ENCODE measurements at regions not wholly inside any gene's neighbourhood (a gene's known extent, or its start where the extent isn't known, plus 50 kb on each side); places are given as distances from the start of the nearest gene placed in this dataset.
A peak's percentile ranks its signal among the peaks of the same experiment; 100 is the strongest.

DNA sequence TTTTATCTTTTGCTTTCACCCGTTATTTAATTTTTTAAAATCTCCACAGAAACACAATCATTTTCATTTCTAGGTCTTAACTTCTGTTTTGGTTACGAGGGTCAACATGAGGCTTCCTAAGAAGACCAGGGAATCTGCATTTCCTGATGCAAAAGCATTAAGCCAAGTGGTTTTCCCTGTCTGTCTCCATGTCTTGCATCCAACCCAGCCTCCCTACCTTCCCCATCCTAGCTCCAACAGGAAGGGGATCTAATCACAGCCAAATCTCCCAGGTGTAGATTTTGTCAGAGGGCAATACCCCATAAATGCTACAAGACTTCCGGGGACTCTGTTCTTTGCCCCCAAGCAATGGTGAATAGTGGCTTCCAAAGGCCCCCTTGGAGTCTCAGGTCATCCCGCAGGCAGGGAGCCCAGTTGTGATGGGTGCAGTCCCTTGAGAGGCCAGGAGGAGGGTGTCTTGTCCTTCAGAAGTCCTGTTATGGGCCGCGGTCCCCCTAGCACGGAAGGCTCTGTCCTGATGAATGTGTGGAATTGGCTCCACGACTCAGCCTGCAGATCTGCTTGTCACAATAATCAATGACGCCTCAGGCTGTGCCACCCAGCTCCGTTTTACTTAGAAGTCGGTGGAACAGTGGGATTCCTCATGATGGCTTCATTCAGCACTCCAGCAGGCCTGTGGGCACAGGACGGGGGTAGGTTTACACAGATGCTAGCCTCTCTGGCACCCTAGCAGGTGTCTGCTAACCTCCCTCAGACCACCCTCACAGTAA, 141.1 kb downstream of the RGS9 start:
- TF ChIP-seq, protein P1, sequence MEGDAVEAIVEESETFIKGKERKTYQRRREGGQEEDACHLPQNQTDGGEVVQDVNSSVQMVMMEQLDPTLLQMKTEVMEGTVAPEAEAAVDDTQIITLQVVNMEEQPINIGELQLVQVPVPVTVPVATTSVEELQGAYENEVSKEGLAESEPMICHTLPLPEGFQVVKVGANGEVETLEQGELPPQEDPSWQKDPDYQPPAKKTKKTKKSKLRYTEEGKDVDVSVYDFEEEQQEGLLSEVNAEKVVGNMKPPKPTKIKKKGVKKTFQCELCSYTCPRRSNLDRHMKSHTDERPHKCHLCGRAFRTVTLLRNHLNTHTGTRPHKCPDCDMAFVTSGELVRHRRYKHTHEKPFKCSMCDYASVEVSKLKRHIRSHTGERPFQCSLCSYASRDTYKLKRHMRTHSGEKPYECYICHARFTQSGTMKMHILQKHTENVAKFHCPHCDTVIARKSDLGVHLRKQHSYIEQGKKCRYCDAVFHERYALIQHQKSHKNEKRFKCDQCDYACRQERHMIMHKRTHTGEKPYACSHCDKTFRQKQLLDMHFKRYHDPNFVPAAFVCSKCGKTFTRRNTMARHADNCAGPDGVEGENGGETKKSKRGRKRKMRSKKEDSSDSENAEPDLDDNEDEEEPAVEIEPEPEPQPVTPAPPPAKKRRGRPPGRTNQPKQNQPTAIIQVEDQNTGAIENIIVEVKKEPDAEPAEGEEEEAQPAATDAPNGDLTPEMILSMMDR (IDR thresholded peaks at IDR 0.05; ENCODE audit: control extremely low read depth, extremely low read depth), result peak; percentile 46
- ATAC-seq (ENCODE audit: insufficient read depth, low FRiP score), result peak; percentile 19
- Histone ChIP-seq H3K36me3 (ENCODE audit: control insufficient read depth in 4 of 4, insufficient read depth in 4 of 4, low read length in 4 of 4) (no peaks in the 10 kb centered on the region), H3K4me1 (ENCODE audit: control insufficient read depth in 5 of 5, insufficient read depth in 5 of 5, low read length in 5 of 5) (peaks cover 0 to 6% (median 0%) of the 10 kb centered on the region in 5 donors), H3K27ac (ENCODE audit: low read depth in 1 of 2, low read length in 1 of 2) (no peak overlapping the region), H3K4me3 (no peak overlapping the region), H3K9ac (ENCODE audit: insufficient read depth in 1 of 2, low read length in 2 of 2) (no peak overlapping the region), H3K27me3 (ENCODE audit: control insufficient read depth in 3 of 3, insufficient read depth in 3 of 3, low read length in 2 of 3) (no peaks in the 10 kb centered on the region), H3K9me3 (ENCODE audit: control insufficient read depth in 4 of 4, insufficient read depth in 3 of 4, low read length in 3 of 4) (no peaks in the 10 kb centered on the region)
- 33 to 34% methylated on average over 12 of the region's 12 CpGs for WGBS, 2 donors
- peak; percentile 77 to 81 (median 78) for DNase-seq

DNA sequence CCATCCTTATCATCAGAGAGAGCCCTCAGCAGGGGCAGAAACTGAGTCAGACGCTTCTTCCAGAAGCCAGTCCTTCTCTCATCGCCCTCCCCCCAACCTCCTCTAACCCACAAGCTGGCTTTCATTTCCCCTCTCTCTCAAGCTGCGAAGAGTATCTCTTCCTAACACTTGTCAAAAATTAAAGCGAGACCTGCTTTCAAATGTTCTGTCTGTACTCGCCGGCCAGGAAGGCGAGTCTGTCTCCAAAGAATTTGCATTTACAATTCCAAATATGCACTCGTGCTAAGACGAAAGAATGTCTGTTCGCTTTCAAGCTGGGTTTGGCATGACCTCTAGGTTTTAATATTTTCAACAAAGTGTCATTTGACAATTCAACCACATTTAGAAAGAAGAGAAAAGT, 140.4 kb downstream of the RGS9 start:
- peaks cover 0 to 6% (median 0%) of the 10 kb centered on the region in 5 donors for H3K4me1 ChIP-seq (ENCODE audit: control insufficient read depth in 5 of 5, insufficient read depth in 5 of 5, low read length in 5 of 5)
- H3K9ac ChIP-seq (ENCODE audit: insufficient read depth in 1 of 2, low read length in 2 of 2), result no peak overlapping the region
- no peak for ATAC-seq (ENCODE audit: insufficient read depth, low FRiP score)
- TF ChIP-seq, protein P1 (IDR thresholded peaks at IDR 0.05; ENCODE audit: control extremely low read depth, extremely low read depth), result no peak
- no peaks in the 10 kb centered on the region for H3K36me3 ChIP-seq (ENCODE audit: control insufficient read depth in 4 of 4, insufficient read depth in 4 of 4, low read length in 4 of 4)
- peak in 1 of 3 donors; percentile 25 for DNase-seq
- no peaks in the 10 kb centered on the region for H3K27me3 ChIP-seq (ENCODE audit: control insufficient read depth in 3 of 3, insufficient read depth in 3 of 3, low read length in 2 of 3)
- 16 to 25% methylated on average over 10 of the region's 10 CpGs for WGBS, 2 donors
- H3K4me3 ChIP-seq, result no peak overlapping the region
- no peak overlapping the region for H3K27ac ChIP-seq (ENCODE audit: low read depth in 1 of 2, low read length in 1 of 2)
- no peaks in the 10 kb centered on the region for H3K9me3 ChIP-seq (ENCODE audit: control insufficient read depth in 4 of 4, insufficient read depth in 3 of 4, low read length in 3 of 4)

Data from lung (tissue), 11 donors.